ENCODE measurements at regions not wholly inside any gene's neighbourhood (a gene's known extent, or its start where the extent isn't known, plus 50 kb on each side); places are given as distances from the start of the nearest gene placed in this dataset.

GRCh38 chr10:88110822-88111221 lies 247.4 kb downstream of the PTEN start:
- no peak for DNase-seq

- DNase-seq: no peak
These were observed 247.9 kb downstream of the PTEN start for GRCh38 chr10:88111294-88111693.

- no peak for DNase-seq
These were observed 249.8 kb downstream of the PTEN start for GRCh38 chr10:88113232-88113631.

GRCh38 chr10:88113657-88114272 lies 250.3 kb downstream of the PTEN start:
- DNase-seq: no peak

GRCh38 chr10:88114368-88114767 lies 250.9 kb downstream of the PTEN start:
- no peak for DNase-seq

- no peak for DNase-seq
These were observed 252.0 kb downstream of the PTEN start for GRCh38 chr10:88115407-88115806.

- DNase-seq: no peak
These were observed 252.5 kb downstream of the PTEN start for GRCh38 chr10:88115968-88116367.

- no peak for DNase-seq
These were observed 253.1 kb downstream of the PTEN start for GRCh38 chr10:88116481-88116880.

- DNase-seq: no peak
These were observed 253.7 kb downstream of the PTEN start for GRCh38 chr10:88116971-88117626.

- no peak for DNase-seq
These were observed 254.6 kb downstream of the PTEN start for GRCh38 chr10:88117869-88118632.

- DNase-seq: no peak
These were observed 255.3 kb downstream of the PTEN start for GRCh38 chr10:88118729-88119128.

- DNase-seq: no peak
These were observed 255.7 kb downstream of the PTEN start for GRCh38 chr10:88119160-88119559.

GRCh38 chr10:88120075-88120474 lies 256.6 kb downstream of the PTEN start:
- no peak for DNase-seq

- DNase-seq: no peak
These were observed 257.3 kb downstream of the PTEN start for GRCh38 chr10:88120599-88121333.

GRCh38 chr10:88121361-88121760 lies 257.9 kb downstream of the PTEN start:
- no peak for DNase-seq

- no peak for DNase-seq
These were observed 258.7 kb downstream of the PTEN start for GRCh38 chr10:88122145-88122544.

- no peak for DNase-seq
These were observed 259.2 kb downstream of the PTEN start for GRCh38 chr10:88122576-88122975.

GRCh38 chr10:88125766-88126165 lies 262.3 kb downstream of the PTEN start:
- no peak for DNase-seq

GRCh38 chr10:88126699-88127098 lies 263.3 kb downstream of the PTEN start:
- no peak for DNase-seq

GRCh38 chr10:88127269-88127668 lies 263.8 kb downstream of the PTEN start:
- no peak for DNase-seq

- DNase-seq: no peak
These were observed 264.3 kb downstream of the PTEN start for GRCh38 chr10:88127766-88128165.

GRCh38 chr10:88129013-88129412 lies 265.6 kb downstream of the PTEN start:
- DNase-seq: no peak

- DNase-seq: no peak
These were observed 267.5 kb downstream of the PTEN start for GRCh38 chr10:88130912-88131311.

All from effector CD8-positive, alpha-beta T cell (primary cell).